HFF-Myc (cell line): ENCODE measurements at regions not wholly inside any gene's neighbourhood (a gene's known extent, or its start where the extent isn't known, plus 50 kb on each side); places are given as distances from the start of the nearest gene placed in this dataset.

Experiments
- DNase-seq: peaks from one replicate; pipeline ENCODE4 v3.0.0-alpha.2; 2011; ENCODE audit warnings: low read depth; ENCODE audit errors: extremely low read depth
- H3K4me3 ChIP-seq: replicated peaks from 2 replicates; pipeline ENCODE4 v1.5.1; 2011; ENCODE audit warnings: low read depth, mild to moderate bottlenecking, control low read depth, low read length
- CTCF ChIP-seq: IDR thresholded peaks from 2 replicates; pipeline ENCODE4 v1.5.1; 2012; ENCODE audit warnings: mild to moderate bottlenecking, low read depth, low read length, control low read depth; ENCODE audit errors: missing control alignments

- DNase-seq = no peak
- H3K4me3 ChIP-seq = no peak overlapping the region
These were observed 53.1 kb upstream of the CACNA1E start for GRCh38 chr1:181430015-181430885.

More at GRCh38 chr1:181430015-181430885, 53.1 kb upstream of the CACNA1E start:
- TF ChIP-seq CTCF = no peak
